LNCAP (cell line): ENCODE measurements at regions not wholly inside any gene's neighbourhood (a gene's known extent, or its start where the extent isn't known, plus 50 kb on each side); places are given as distances from the start of the nearest gene placed in this dataset.

Experiments
- CTCF ChIP-seq: fragments of 450-650 bp; IDR thresholded peaks from 2 replicates; pipeline ENCODE4 v1.5.1; 2017; ENCODE audit warnings: mild to moderate bottlenecking

- no peak for TF ChIP-seq CTCF
Observed at GRCh38 chr2:128979182-128979581, 660.5 kb upstream of the HS6ST1 start.

GRCh38 chr2:128980475-128980874 is 661.8 kb upstream of the HS6ST1 start:
- TF ChIP-seq CTCF = no peak

DNA sequence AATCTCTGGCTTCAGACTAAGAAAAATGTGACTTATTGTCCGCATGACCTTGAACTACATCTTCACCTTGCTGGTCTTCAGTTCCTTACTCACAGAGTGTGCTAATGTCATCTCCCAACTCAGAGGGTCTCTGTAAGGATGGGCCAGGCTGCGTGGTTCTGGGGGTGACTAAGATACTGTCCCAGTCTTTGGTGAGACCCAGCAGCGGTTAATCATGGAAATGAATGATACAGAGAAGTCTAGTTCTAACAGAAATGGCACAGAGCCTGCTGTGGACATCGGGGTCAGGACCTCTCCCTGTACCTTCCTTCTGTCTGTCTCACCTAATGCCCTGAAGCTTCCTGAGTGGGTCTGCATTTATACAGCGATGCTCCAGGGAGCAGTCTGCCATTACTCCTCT is 662.7 kb upstream of the HS6ST1 start:
- no peak for TF ChIP-seq CTCF

DNA sequence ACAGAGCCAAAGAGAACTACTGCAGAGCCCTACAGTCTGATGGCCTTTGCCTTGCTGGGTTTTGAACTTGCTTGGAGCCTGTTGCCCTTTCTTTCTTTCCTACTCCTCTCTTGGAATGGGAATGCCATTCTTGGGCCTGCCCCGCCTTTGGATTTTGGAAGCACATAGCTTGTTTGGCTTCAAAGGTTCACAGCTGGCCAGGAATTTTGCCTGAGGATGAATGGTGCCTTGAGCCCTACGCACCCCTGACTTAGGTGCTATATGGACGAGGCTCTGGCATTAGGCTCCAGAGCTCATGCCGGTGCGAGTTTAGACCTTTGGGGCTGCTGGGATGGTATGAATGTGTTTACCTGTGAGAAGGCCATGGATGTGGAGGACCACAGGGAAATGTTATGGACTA is 663.3 kb upstream of the HS6ST1 start:
- no peak for TF ChIP-seq CTCF

DNA sequence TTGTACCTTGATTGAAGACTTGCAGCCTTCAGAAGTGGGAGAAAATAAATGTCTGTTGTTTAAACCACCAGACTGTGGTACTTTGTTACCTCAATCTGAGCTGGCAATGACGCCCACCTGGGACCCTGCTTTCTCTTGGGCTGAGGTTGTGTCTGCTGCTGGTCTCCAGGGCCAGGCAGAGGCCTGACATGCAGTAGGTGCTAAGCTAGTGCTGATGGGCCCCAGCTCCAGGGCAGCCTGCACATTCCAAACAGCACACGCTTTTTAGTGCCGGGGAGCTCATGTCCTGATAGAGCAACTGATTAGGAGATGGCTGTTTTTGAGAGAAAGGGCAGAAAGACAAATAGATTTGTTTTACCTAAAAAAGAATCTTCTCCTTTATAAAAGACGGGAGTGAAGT is 664.0 kb upstream of the HS6ST1 start:
- TF ChIP-seq CTCF = no peak

DNA sequence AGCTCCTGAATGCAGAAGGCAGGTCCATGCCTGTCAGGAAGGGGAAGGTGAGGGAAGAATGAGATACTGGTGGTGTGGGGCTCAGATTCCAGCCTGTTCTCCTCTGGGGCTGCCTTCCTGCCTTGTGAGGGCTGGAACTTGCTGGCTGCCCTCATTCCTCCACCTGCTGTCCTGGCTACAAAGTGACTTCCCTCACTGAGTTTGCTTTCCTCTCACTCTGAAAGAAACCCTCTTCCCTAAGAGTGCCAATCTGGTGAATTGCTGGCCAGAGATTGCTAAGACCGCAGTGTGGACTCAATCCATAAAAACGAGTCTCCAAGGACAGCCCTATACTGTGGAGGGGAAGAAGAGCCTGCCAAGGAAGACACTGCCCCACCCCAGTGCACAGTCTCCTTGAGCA is 664.4 kb upstream of the HS6ST1 start:
- no peak for TF ChIP-seq CTCF

DNA sequence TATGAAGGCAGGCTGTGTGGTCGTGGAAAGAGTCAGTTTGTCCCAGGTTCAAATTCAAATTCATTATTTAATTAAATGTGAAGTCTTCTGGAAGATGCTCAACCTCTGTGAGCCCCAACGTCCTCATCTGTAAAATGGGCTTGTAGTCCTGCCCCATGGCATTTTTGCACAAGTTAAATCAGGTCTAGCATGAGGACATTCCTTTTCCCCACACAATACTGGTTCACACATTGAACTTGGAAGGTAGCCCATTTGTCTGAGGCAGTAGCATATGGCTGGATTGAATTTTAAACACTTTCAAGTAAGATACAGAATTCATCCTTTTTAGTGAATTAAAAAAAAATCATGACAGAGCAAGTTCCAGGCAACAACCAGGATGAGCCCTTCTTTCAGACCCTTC is 665.4 kb upstream of the HS6ST1 start:
- TF ChIP-seq CTCF = no peak

DNA sequence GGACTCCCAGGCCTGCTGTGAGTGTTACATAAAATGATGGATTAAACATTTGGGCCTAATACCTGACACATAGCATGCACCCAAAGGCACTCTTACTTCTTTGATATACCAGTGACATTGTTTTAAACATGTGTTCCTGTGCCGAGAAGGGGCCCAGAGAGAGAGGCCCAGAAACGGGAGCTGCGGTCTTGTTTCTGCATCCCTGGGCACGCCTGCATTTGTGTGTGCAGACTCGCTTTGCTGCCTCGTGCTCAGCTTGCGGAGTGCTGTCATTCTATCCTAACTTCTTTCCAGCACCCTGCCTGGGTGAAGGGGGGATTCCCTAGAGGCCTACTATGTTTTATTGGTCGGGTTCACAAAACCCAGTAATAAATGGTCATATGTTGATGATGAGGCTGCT is 666.2 kb upstream of the HS6ST1 start:
- no peak for TF ChIP-seq CTCF
